NCI-H1092 treated with DMSO at 0.1 percent for 48 hours (cell line): ENCODE measurements at regions not wholly inside any gene's neighbourhood (a gene's known extent, or its start where the extent isn't known, plus 50 kb on each side); places are given as distances from the start of the nearest gene placed in this dataset.

Experiments used
- DNase-seq: peaks from one replicate; lab custom pipeline; 2025; lab: John Stamatoyannopoulos, UW

DNA sequence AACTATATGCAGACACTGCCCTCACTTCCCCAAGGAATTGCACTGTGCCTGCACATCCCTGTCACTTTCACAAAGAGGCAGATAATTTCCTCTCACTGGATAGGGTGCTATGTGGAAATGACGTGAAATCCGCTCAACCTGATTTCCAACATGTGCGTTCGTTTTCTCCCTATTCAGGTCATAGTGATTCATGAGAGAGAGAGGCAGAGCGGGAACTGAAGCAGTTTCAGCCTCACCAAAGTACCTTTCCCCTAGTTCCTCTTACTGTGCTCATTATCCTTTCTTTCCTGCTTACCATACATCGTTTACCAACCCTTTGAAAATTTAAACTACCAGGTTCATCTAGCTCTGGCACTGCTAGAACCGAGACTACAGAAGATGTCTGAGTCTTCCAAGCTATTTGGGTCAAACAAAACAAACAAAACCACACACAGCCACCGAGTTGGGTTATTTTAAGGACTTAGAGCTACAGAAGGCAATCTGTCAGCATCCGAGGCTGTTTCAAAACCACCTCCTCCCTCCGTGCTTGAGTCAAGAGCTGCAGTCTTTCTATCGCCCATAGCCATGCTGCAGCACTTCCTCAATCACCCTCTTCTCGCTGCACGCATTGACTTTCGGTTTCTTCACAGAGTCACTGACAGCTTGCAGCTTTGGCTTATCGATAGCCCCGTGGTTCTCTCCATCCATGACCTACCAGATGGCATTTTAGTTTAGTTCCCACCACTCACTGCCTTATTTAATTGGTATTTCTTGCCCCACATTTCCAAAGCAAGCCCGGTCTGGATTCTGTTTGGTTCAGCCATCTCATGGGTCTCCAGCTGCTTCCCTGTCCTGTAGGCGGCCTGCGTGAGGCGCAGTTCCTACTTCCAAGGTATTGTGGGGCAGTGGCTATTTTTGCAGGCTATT lies 1395.8 kb downstream of the EFNB2 start:
- peak; percentile 61 for DNase-seq

DNA sequence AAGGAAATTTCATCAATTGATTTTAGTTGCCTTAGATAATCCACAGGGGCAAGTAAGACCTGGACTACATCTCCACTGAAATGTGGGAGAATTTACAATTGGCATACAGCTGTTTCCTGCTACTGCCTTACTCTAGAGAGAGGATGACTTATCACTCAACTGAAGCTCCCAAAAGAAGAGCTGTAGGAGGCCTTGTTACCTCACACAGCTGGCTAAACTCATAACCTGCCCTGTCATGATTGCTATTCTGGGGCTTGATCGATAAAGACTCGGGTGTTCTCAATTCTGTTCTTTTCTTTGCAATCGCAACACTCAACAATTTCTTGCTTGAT lies 1396.4 kb downstream of the EFNB2 start:
- no peak for DNase-seq

DNA sequence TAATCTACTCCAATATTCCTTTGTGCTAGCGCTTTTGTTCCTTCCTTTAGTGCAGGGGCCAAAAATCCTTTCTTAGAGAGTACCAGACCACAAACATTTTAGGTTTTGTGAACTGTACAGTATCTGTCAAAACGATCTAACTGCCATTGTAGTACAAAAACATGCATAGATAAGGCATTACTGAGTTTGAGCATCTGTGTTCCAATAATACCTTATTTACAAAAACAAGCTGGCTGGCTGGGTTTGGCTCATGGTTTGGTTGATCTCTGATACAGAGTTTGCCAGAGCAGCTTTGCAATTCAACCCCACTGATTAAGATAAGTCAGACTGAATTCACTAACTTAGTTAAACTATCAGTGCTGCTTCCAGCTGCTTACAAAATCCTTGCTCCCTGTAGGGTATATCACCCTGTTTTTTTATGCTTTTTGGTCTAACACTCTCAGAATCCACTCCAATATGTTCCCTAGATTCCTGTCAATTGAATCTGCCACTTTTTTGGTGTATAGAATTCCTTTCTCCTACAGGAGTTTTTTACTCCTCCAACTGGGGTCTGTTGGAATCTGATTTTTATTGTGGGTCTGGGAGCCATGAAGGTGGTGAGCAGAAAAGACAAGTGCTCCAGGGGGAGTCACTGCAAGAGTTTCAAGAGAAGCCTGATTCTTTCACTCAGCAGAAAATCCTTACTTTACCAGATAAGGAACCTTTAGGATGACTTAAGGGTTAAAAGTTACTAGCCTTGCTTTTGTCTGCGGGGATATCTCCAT lies 1399.4 kb downstream of the EFNB2 start:
- no peak for DNase-seq

DNA sequence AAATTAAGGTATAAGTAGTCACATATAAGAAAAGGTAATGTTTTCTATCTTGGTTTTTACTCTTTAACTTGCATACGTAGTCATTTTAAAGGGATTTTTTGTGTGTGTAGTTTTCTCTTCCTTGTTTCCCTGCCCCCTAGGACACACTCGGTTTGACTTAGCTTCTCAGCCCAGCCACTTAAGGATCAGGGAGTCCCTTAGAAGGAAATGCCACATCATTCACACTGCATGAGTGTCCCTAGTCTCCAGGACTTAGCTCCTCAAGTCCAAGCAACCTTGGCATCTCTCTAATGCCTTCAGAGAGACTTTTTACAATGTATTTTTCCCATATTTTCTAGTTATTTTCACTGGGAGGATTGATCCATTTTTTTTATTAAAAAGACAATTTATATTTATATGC lies 1407.7 kb downstream of the EFNB2 start:
- DNase-seq, result no peak

DNA sequence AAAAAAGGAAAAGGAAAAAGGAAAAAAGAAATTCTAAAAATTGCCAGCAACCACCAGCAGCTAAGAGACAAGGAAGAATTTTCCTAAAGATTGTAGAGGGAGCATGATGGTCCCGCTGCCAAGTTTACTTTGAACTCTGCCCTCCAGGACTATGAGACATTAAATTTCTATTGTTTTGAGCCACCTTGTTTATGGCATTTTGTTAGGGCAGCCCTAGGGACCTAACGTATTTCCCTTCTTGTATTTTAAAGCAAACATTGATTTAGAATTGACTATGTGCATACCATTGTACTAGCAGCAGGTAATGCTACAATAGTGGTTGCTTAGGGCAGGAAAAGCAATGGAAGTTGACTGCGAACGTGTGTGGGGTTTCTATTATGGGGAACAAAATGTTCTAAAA lies 1414.2 kb downstream of the EFNB2 start:
- no peak for DNase-seq

DNA sequence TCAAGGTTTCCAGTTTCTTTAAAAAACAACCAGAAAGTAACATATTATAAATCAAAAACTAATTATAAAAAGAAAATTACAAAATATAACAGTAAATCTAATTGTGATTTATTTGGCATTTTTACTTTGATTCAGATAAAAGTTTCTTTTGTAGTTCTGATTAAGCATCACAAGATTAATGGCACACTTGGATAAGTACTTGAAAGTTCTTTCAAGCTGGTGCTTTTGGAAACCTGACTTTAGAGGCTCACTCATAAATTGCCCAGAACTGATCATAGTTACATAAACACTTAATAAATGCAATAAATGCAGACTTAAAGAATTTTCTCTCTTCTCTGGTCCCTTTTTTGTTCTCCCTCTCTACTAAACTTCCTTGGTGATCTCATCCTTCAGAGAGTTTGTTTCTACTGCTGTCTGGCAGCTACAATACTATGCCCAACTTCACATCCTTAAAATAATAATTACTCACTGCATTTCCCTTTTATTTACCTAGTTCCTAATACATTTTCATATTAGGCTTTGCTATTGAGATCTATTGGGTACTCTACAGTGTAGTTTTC lies 1417.0 kb downstream of the EFNB2 start:
- no peak for DNase-seq

DNA sequence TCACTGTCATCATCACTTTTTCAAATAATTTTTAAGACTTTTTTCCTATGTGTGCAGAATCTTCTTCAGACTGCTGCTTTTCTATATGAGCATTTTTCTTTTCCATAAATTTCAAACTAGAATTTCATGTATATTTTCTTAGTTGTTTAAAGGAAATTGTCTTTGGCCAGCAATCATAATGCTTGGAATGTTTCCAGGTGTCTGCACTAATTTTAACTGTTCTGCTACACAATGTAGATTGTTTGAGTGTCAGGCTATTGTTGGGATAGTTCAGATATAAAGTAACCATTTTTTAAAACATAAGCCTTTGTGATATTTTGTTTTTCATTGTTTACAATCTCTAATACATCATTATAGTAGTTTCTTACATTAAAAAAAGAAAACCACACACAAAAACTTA lies 1418.5 kb downstream of the EFNB2 start:
- DNase-seq, result no peak

DNA sequence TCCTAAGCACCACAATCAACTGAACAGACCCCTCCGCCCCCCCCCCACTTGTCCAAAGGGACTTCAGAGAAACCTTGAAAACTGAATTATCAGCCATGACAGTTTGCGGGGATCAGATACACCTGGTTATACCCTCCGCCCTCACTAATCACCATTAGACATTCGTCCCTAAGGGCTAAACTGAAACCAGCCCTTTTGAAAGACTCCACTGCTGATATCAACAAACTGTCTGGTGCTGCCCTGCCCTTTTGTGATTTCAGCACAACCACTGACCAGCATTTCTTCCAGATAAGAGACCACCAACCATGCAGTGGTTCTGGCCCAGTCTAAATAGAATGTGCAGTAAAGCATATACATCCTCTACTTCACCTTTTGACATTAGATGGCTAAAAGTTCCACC lies 1422.9 kb downstream of the EFNB2 start:
- no peak for DNase-seq

DNA sequence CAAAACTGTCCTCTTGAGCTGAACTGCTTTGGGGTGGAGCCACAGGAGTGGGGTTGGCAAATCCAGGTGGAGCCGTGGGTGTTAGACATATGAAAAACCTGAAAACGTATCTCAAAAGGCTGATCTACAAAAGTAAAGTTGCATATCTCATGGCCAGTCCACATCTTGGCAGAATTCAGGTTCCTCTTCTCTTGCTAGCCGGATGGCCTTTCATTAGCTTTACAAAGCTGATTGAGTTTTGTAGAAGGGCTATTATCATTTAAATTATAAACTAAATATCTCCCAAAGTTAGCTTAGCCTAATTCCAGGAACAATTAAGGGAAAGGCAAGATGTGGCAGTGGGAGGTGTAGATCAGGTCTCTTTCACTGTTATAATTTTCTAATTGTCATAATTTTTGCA lies 1427.7 kb downstream of the EFNB2 start:
- DNase-seq, result no peak

DNA sequence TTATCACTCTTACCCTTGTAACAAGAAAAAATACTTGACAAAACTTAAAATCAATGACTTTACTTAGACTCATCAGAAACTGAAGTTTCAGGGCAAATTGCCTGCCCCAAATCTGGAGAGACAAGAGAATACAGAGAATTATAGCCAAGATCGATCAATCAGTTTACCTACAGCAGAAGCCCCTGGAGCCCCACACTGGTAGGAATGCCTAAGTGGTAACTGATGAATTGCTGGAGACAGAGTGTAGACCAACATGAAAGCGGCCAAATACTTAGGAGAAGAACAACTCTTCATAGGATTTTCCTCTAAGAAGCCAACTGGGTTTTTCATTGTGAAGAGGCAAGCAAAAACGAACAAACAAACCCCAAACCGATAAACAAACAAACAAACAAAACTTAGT lies 1430.0 kb downstream of the EFNB2 start:
- DNase-seq, result no peak

DNA sequence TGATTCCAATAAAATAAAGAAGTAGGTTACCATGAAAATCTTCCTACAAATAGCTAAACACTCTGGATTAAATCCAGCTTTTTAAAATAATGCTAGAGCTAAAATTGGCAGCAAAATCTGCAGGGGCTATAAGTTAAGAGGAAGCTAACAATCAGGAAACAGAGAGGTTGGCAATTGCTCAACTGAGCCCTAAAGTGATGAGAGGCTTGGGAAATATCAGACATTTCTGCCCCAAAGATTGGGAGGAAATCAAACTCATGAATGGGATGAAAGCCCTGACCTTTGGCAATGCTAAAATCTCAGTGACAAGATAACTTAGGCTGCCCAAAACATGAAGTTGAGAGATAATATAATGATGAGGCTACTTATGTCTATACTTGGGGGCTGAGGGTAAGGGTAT lies 1437.9 kb downstream of the EFNB2 start:
- no peak for DNase-seq

DNA sequence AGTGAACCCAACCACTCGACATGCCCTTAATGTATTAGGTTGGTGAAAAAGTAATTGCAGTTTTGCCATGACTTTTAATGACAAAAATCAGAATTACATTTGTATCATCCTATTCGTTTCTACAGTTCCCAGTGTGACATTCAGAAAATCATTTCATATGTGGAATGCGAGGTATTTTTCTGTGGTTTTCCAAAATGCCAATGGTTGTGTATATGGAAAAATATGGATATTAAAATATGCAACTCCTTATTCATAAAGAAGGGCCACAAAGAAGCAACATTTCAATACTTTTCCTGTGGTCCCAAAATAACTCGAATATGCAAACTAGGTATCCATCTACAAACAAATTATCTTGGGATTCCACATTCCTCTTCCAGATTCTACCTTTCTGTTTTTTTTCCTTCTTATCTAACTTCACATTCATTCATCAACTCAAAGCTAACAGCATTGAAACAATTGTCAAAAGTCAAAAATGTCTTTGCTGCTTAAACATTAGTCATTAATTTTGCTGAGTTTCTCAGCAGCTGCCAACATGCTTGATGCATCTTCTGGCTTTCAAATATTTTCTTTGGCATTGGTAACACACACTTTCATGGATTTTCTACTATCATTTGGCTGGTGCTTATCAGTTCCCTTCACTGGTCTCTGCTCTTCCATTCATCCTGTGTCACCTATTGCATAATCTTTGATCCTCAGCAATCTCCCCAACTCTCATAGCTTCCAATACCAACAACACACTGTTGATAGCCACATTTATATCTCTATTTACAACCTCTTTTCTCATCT lies 1445.4 kb downstream of the EFNB2 start:
- DNase-seq, result no peak

DNA sequence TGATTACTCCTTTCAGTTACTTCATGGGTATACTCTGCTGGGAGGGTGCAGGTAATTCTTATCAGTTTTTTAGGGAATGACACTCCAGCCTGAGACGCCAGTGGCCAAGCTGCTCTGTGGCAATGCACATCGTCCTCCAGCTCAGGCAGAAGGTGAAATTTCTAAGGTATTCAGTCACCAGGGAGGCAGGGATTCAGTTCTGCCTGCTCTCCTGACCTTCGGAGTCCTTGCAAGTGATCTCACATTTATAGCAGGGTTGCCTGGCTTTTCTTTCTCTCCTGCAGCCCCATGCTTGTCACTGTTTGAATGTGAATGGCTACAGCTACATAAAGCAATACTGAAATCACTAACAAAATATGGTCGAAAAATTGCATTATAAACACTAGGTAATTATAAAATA lies 1447.5 kb downstream of the EFNB2 start:
- no peak for DNase-seq

DNA sequence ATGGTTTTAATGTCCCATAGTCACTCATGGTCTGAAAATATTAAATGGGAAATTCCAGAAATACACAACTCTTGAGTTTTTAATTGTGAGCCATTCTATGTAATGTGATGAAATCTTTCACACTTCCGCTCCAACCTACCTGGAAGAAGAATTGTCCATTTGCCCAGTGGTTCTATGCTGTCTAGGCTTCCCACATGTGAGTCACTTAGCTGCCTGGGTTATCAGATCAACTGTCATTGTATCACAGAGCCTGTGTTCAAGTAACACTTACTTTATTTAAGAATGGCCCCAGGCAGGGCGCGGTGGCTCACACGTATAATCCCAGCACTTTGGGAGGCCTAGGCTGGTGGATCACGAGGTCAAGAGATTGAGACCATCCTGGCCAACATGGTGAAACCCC lies 1450.5 kb downstream of the EFNB2 start:
- DNase-seq, result no peak

DNA sequence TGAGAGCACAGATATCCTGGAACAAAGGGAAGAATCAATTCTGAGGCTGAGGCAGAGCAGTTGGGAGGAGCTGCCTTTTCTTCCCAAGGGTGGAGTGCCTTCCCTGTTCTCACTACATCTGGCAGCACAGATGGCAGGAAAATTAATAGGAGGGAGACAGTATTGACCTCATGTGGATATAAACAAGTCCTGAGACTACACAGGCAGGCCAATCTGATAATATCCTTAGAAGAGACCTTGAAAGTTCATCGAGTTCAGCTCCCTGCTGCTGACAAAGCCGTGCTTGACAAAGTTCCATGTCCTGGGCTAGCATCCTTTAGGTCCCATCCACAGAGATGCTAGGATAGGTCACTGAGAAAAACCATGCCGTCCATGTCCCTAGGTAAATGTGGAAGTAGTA lies 1451.5 kb downstream of the EFNB2 start:
- DNase-seq, result no peak

DNA sequence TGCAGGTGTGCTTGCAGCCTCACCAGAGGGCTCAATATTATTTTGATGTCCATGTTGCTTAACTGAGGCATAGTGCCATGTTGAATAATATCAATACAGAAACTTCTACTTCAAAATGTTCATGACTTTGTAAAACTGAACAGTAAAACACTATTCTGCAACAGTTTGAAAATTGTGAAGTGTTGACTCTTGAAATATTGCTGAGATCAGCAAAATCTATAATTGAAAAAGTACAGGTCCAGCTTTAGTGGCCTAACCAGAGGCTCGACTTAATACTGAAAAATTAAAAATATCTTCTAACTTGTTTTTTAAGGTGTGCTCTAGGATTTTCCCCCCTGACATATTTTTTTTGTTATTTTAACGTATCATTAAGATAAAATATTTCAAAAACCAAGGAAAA lies 1460.7 kb downstream of the EFNB2 start:
- no peak for DNase-seq

DNA sequence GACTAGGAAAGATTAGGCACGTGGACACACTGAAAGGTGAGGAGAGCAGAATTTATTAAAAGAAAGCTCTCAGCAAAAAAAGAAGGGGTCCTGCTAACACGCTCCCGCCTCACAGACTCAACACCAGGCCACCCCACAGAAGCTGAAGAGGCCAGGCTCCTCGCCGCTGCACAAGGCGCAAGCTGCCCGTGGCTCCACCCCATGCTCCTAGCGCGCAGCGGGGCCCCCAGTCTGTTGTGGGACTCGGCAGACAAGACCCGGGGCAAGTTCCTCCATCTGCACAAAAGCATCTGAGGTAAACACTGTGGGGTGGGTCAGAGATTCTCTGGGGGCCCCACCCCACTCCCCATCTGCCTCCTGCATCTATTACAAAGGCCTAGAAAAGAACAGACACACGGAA lies 1462.4 kb downstream of the EFNB2 start:
- no peak for DNase-seq

DNA sequence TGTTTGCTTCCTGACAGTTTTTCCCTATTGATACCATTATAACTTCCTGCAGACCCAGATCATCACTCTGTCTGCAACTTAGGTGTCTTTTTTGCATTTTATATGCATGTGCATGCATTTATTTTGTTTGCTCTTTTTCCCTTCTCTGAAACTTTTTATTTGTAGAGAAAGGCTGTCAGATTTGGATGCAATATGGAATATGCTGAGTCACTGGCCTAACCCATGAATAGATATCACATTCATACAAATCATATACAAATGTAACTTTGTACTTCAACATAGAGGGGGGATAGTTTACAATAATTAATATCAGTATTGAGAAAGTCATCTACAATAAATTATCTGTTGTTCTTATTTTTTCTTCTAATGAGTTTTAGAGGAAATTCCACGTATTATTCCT lies 1465.0 kb downstream of the EFNB2 start:
- DNase-seq, result no peak

DNA sequence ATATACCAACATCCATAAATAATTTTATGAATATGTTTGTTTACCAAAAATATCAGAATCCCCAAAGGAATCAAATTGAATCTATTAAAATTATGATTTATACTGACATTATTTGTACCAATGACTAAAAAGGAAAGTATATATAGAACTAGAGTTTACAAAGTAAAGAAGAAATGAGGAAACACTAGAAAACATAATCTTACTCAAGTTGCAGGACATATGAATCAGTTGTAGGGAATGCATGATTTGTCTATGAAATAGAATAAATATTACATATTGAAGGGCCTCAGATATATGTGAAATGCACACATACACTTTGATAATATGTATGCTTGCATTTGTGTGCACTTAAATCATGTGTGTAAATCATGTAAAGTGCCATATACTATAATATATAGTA lies 1466.4 kb downstream of the EFNB2 start:
- DNase-seq, result no peak

DNA sequence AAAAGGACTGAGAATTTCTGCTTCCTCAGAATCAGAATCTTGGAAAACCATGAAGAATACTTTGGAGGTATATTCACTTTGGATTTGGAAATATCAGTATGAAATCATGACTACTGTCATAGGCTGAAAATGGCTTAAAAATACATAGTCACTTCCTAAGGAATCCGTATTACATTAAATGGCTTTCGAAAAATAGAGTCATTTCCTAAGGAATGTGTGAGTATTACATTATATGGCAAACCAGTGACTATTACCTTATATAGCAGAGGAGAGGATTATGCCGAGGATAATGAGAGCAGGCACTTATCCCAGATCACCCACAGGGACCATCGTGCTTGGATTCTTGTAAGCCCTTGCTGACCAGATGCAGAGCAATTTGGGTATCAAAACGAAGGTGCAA lies 1471.8 kb downstream of the EFNB2 start:
- DNase-seq, result no peak

DNA sequence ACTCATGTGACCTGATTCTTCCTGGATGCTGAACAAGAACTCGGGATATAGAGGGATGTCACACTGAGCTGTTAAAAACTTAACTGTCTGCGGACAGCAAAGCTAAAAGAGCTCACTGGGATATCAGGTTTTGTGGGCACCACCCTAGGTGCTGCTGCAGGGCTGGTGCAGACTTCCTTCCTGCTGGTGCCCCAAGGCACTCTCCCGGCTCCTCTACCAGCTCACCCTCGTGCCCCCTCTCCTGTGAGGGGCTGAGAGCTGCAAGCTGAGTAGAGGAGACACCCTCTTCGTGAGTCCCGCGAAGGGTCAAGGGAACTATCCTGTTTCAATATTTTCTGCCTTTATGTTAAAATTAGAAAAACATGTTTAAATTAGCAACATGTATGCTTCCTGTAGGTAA lies 1475.7 kb downstream of the EFNB2 start:
- no peak for DNase-seq

DNA sequence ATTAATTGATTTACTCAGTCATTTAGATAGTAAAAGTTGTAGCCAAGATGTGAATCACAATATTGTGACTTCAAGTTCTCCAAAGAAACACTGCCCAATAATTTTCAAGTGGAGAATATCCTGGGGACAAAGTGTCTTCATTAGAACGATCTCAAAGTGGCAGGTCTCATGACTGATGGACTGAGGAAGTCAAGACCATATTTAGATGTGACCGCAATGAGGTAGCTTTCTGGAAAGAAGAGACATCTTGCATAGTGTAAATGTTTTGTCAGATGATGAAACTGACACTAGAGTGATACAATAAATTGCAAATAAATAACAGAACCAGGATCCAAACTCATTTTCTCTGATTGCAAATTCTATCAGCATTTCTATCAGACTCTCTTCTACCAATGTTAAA lies 1476.9 kb downstream of the EFNB2 start:
- DNase-seq, result no peak

DNA sequence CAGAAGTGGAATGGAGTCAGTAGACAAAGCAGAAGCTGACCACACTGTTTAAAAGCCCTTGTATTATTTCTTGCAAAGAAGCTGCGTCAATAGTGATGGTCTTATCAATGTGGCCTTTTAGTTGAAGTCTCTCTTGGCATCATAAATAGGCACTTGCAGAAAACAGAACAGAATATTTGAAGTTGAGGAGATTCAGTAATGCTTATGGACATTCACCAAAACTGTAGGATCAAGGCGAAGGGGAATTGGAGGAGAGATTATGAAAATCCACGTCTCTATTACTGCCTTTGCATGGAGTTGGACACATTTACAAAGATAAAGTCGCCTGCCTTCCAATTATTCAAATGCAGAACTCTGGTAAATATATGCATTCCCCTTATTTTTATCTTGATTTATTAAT lies 1482.8 kb downstream of the EFNB2 start:
- no peak for DNase-seq
